ENCODE measurements at regions not wholly inside any gene's neighbourhood (a gene's known extent, or its start where the extent isn't known, plus 50 kb on each side); places are given as distances from the start of the nearest gene placed in this dataset.

DNA sequence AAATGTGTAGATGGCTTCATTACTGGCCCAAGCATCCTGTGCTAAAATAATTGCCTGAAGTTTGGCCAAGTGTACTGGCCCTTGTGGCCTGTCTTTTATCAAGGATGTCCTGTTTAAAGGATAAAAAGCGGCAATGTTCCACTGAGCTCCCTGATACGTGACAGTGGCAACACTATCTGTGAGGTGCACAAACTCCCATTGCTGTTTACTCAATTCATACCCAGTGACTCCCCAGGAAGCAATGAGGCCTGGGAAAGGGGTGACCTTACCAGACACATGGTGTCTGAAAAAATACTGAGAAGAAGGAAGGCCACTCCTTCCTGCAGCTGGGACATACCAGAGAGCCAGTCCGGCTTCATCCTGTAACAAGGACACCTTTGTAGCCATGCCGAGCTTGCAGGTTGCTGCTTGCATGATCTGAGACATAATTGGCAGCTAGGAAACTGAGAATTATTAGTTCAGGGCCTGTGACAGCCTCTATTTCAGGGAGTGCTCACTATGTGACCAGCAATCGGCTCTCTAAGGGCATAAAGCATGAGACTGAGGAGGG is 198.5 kb upstream of the LRATD1 start (continued):
- TF ChIP-seq ZBTB11 (tag by site-specific recombination; conservative IDR thresholded peaks at IDR 0.05; ENCODE audit: low read depth) (no peak), REPIN1 (tag by site-specific recombination; IDR thresholded peaks at IDR 0.05; ENCODE audit: low read depth) (no peak), BCL11B (tag by site-specific recombination; IDR thresholded peaks at IDR 0.05; ENCODE audit: low read depth) (no peak), ZNF785 (tag by site-specific recombination; IDR thresholded peaks at IDR 0.05) (no peak), ZNF660 (tag by site-specific recombination; IDR thresholded peaks at IDR 0.05) (no peak)
- TF ChIP-seq, protein P1, sequence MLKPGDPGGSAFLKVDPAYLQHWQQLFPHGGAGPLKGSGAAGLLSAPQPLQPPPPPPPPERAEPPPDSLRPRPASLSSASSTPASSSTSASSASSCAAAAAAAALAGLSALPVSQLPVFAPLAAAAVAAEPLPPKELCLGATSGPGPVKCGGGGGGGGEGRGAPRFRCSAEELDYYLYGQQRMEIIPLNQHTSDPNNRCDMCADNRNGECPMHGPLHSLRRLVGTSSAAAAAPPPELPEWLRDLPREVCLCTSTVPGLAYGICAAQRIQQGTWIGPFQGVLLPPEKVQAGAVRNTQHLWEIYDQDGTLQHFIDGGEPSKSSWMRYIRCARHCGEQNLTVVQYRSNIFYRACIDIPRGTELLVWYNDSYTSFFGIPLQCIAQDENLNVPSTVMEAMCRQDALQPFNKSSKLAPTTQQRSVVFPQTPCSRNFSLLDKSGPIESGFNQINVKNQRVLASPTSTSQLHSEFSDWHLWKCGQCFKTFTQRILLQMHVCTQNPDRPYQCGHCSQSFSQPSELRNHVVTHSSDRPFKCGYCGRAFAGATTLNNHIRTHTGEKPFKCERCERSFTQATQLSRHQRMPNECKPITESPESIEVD (tag by site-specific recombination; IDR thresholded peaks at IDR 0.05) = no peak

DNA sequence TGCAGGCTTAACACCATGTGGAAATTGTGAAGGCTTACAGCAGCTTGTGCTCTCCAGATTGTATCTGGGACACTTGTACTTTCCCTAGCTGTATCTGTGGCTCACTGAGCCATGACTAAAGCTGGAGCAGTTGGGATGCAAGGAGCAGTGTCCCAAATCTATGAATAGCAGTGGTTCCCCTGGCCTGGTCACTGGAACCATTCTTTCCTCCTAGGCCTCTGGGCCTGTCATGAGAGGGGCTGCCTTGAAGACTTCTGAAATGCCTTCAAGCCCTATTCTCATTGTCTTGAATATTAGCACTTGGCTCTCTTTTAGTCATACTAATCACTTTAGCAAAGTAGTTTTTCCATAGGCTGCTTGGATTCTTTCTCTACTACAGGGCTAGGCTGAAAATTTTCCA is 186.8 kb upstream of the LRATD1 start:
- CTCF ChIA-PET = no interaction called here
- Histone ChIP-seq H3K4me3 (ENCODE audit: low read depth, low read length) (no peak overlapping the region), H3K9me3 (ENCODE audit: control insufficient read depth, insufficient read depth, low read depth, low read length) (no peaks in the 10 kb centered on the region), H3K36me3 (ENCODE audit: control insufficient read depth in 2 of 2, insufficient read depth in 1 of 2, low read length in 2 of 2) (no peaks in the 10 kb centered on the region), H3K4me1 (ENCODE audit: control insufficient read depth, insufficient read depth, low read length) (no peaks in the 10 kb centered on the region), H3K27ac (ENCODE audit: extremely low read depth, low read depth, low read length) (no peak overlapping the region)
- POLR2A ChIA-PET = no interaction called here
- TF ChIP-seq ZBTB1 (tag by site-specific recombination; IDR thresholded peaks at IDR 0.05) (no peak), ZNF138 (tag by site-specific recombination; IDR thresholded peaks at IDR 0.05; ENCODE audit: borderline replicate concordance) (no peak), ZNF585B (tag by site-specific recombination; IDR thresholded peaks at IDR 0.05) (peak; percentile 75)

GRCh38 chr2:14448340-14448739 is 184.2 kb upstream of the LRATD1 start:
- Histone ChIP-seq H3K4me3 (ENCODE audit: low read depth, low read length) (no peak overlapping the region), H3K9me3 (ENCODE audit: control insufficient read depth, insufficient read depth, low read depth, low read length) (no peaks in the 10 kb centered on the region), H3K27ac (ENCODE audit: extremely low read depth, low read depth, low read length) (no peak overlapping the region), H3K4me1 (ENCODE audit: control insufficient read depth, insufficient read depth, low read length) (no peaks in the 10 kb centered on the region), H3K36me3 (ENCODE audit: control insufficient read depth in 2 of 2, insufficient read depth in 1 of 2, low read length in 2 of 2) (no peaks in the 10 kb centered on the region)
- ChIA-PET POLR2A (no interaction called here), CTCF (no interaction called here)
- TF ChIP-seq ZBTB7A (tag by site-specific recombination; IDR thresholded peaks at IDR 0.05; ENCODE audit: low read depth) (no peak), ZFP41 (tag by site-specific recombination; IDR thresholded peaks at IDR 0.05; ENCODE audit: borderline replicate concordance) (no peak), ZNF510 (tag by site-specific recombination; IDR thresholded peaks at IDR 0.05; ENCODE audit: insufficient replicate concordance) (no peak), ZNF23 (tag by site-specific recombination; IDR thresholded peaks at IDR 0.05; ENCODE audit: borderline replicate concordance) (no peak), ZBTB11 (tag by site-specific recombination; conservative IDR thresholded peaks at IDR 0.05; ENCODE audit: low read depth) (no peak), MEIS1 (CRISPR knock-in tag; IDR thresholded peaks at IDR 0.05; ENCODE audit: borderline replicate concordance) (no peak), ZNF629 (tag by site-specific recombination; IDR thresholded peaks at IDR 0.05) (no peak), TCF7L2 (IDR thresholded peaks at IDR 0.05; ENCODE audit: borderline replicate concordance, low read depth, low read length) (no peak), REPIN1 (tag by site-specific recombination; IDR thresholded peaks at IDR 0.05; ENCODE audit: low read depth) (no peak), TRIM28 (IDR thresholded peaks at IDR 0.05; ENCODE audit: borderline replicate concordance, low read length) (no peak), ZNF529 (tag by site-specific recombination; IDR thresholded peaks at IDR 0.05; ENCODE audit: insufficient replicate concordance) (no peak), ZFHX2 (tag by site-specific recombination; conservative IDR thresholded peaks at IDR 0.05) (no peak), ZNF660 (tag by site-specific recombination; IDR thresholded peaks at IDR 0.05) (no peak)
- TF ChIP-seq, protein P2, sequence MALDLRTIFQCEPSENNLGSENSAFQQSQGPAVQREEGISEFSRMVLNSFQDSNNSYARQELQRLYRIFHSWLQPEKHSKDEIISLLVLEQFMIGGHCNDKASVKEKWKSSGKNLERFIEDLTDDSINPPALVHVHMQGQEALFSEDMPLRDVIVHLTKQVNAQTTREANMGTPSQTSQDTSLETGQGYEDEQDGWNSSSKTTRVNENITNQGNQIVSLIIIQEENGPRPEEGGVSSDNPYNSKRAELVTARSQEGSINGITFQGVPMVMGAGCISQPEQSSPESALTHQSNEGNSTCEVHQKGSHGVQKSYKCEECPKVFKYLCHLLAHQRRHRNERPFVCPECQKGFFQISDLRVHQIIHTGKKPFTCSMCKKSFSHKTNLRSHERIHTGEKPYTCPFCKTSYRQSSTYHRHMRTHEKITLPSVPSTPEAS (tag by site-specific recombination; IDR thresholded peaks at IDR 0.05) = no peak
- TF ChIP-seq, protein P3, sequence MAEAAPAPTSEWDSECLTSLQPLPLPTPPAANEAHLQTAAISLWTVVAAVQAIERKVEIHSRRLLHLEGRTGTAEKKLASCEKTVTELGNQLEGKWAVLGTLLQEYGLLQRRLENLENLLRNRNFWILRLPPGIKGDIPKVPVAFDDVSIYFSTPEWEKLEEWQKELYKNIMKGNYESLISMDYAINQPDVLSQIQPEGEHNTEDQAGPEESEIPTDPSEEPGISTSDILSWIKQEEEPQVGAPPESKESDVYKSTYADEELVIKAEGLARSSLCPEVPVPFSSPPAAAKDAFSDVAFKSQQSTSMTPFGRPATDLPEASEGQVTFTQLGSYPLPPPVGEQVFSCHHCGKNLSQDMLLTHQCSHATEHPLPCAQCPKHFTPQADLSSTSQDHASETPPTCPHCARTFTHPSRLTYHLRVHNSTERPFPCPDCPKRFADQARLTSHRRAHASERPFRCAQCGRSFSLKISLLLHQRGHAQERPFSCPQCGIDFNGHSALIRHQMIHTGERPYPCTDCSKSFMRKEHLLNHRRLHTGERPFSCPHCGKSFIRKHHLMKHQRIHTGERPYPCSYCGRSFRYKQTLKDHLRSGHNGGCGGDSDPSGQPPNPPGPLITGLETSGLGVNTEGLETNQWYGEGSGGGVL (tag by site-specific recombination; IDR thresholded peaks at IDR 0.05) = no peak
